Glutamatergic neuron (in vitro differentiated cells): ENCODE measurements at regions not wholly inside any gene's neighbourhood (a gene's known extent, or its start where the extent isn't known, plus 50 kb on each side); places are given as distances from the start of the nearest gene placed in this dataset.
"Not testable (repeated sequence)": the region's sequence is repeated elsewhere in the genome, so short reads cannot be mapped to it uniquely, and the experiment has no call there.

Experiments
- DNase-seq: peaks from one replicate; pipeline ENCODE4 v3.0.0; 2022
- H3K27ac Mint-ChIP-seq: one replicate; pipeline ENCODE4 v1.8.0; 2020; ENCODE audit warnings: mild to moderate bottlenecking, mixed read lengths, inconsistent platforms; ENCODE audit not compliant: unreplicated experiment
- H3K27me3 Mint-ChIP-seq: one replicate; pipeline ENCODE4 v1.8.0; 2020; ENCODE audit warnings: mild to moderate bottlenecking, moderate library complexity, mixed read lengths, inconsistent platforms; ENCODE audit not compliant: unreplicated experiment
- H3K36me3 Mint-ChIP-seq: one replicate; pipeline ENCODE4 v1.8.0; 2020; ENCODE audit warnings: mild to moderate bottlenecking, mixed read lengths, inconsistent platforms; ENCODE audit not compliant: unreplicated experiment
- H3K4me1 Mint-ChIP-seq: one replicate; pipeline ENCODE4 v1.8.0; 2020; ENCODE audit warnings: mild to moderate bottlenecking, low read depth, mixed read lengths, inconsistent platforms; ENCODE audit not compliant: unreplicated experiment
- H3K4me3 Mint-ChIP-seq: one replicate; pipeline ENCODE4 v1.8.0; 2020; ENCODE audit warnings: mild to moderate bottlenecking, mixed read lengths, inconsistent platforms; ENCODE audit not compliant: unreplicated experiment
- H3K9me3 Mint-ChIP-seq: one replicate; pipeline ENCODE4 v1.8.0; 2020; ENCODE audit warnings: mild to moderate bottlenecking, moderate library complexity, mixed read lengths, inconsistent platforms; ENCODE audit not compliant: unreplicated experiment
- CTCF ChIP-seq: fragments of 200-600 bp; sonication (generic); IDR thresholded peaks from one replicate; pipeline ENCODE4 v1.5.0; 2021; ENCODE audit not compliant: partially characterized antibody, unreplicated experiment

GRCh38 chr1:222974496-222974895 is 159.7 kb downstream of the DISP1 start:
- Mint-ChIP-seq H3K36me3 (no peaks in the 10 kb centered on the region), H3K27me3 (no peaks in the 10 kb centered on the region), H3K4me3 (no peak overlapping the region), H3K4me1 (no peaks in the 10 kb centered on the region), H3K9me3 (peaks cover under 1% of the 10 kb centered on the region), H3K27ac (no peak overlapping the region)
- no peak for DNase-seq
- no peak for TF ChIP-seq CTCF

GRCh38 chr1:222975472-222976122 is 160.8 kb downstream of the DISP1 start:
- H3K4me3 Mint-ChIP-seq: no peak overlapping the region
- H3K27me3 Mint-ChIP-seq: no peaks in the 10 kb centered on the region
- no peaks in the 10 kb centered on the region for H3K4me1 Mint-ChIP-seq
- TF ChIP-seq CTCF: no peak
- DNase-seq: no peak
- no peak overlapping the region for H3K27ac Mint-ChIP-seq
- peaks cover 2% of the 10 kb centered on the region for H3K9me3 Mint-ChIP-seq
- no peaks in the 10 kb centered on the region for H3K36me3 Mint-ChIP-seq

- no peaks in the 10 kb centered on the region for H3K27me3 Mint-ChIP-seq
- peaks cover 2% of the 10 kb centered on the region for H3K9me3 Mint-ChIP-seq
- H3K27ac Mint-ChIP-seq: no peak overlapping the region
Measured at GRCh38 chr1:222976453-222976852, 161.6 kb downstream of the DISP1 start.

GRCh38 chr1:222977294-222977693 is 162.5 kb downstream of the DISP1 start:
- H3K4me1 Mint-ChIP-seq, H3K27me3 Mint-ChIP-seq, DNase-seq, H3K4me3 Mint-ChIP-seq, H3K36me3 Mint-ChIP-seq, H3K27ac Mint-ChIP-seq, H3K9me3 Mint-ChIP-seq: not testable (repeated sequence)

More at GRCh38 chr1:222976453-222976852, 161.6 kb downstream of the DISP1 start:
- TF ChIP-seq CTCF: no peak
- no peaks in the 10 kb centered on the region for H3K4me1 Mint-ChIP-seq
- no peak for DNase-seq
- H3K36me3 Mint-ChIP-seq: no peaks in the 10 kb centered on the region
- no peak overlapping the region for H3K4me3 Mint-ChIP-seq

- no peaks in the 10 kb centered on the region for H3K36me3 Mint-ChIP-seq
- DNase-seq: peak; percentile 21
- TF ChIP-seq CTCF: no peak
Measured at GRCh38 chr1:222979561-222979960, 163.5 kb downstream of the TLR5 start.

GRCh38 chr1:222987674-222988076 is 155.4 kb downstream of the TLR5 start:
- H3K4me3 Mint-ChIP-seq: no peak overlapping the region
- TF ChIP-seq CTCF: no peak
- no peaks in the 10 kb centered on the region for H3K27me3 Mint-ChIP-seq
- no peaks in the 10 kb centered on the region for H3K4me1 Mint-ChIP-seq
- no peak overlapping the region for H3K27ac Mint-ChIP-seq
- no peaks in the 10 kb centered on the region for H3K36me3 Mint-ChIP-seq
- H3K9me3 Mint-ChIP-seq: no peaks in the 10 kb centered on the region
- no peak for DNase-seq

More at GRCh38 chr1:222979561-222979960, 163.5 kb downstream of the TLR5 start:
- Mint-ChIP-seq H3K9me3 (peaks cover 2% of the 10 kb centered on the region), H3K27me3 (no peaks in the 10 kb centered on the region), H3K4me1 (no peaks in the 10 kb centered on the region), H3K27ac (no peak overlapping the region), H3K4me3 (no peak overlapping the region)
